ENCODE measurements at regions not wholly inside any gene's neighbourhood (a gene's known extent, or its start where the extent isn't known, plus 50 kb on each side); places are given as distances from the start of the nearest gene placed in this dataset.

DNA sequence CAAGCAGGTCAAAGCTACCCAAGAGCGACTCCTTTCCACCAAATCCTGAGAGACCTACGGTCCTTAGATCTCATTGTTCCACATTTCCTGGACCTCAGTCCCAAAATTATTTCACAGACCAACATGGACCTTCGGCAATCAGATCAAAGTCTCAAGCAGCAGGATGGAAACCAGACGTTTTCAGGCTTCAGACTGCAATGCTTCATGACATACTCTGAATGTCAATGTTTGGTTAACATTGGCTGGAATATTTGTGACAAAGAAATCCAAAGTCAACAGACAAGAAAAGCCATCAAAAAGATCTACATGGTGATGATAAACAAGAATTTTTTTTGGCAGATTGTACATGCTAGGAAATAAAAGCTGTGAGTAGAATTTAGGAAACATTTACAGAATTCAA lies 1057.3 kb downstream of the ADGRL2 start:
- H3K9me3 ChIP-seq, result peaks cover 0 to 4% (median 0%) of the 10 kb centered on the region in 11 donors
- TF ChIP-seq, protein P1, sequence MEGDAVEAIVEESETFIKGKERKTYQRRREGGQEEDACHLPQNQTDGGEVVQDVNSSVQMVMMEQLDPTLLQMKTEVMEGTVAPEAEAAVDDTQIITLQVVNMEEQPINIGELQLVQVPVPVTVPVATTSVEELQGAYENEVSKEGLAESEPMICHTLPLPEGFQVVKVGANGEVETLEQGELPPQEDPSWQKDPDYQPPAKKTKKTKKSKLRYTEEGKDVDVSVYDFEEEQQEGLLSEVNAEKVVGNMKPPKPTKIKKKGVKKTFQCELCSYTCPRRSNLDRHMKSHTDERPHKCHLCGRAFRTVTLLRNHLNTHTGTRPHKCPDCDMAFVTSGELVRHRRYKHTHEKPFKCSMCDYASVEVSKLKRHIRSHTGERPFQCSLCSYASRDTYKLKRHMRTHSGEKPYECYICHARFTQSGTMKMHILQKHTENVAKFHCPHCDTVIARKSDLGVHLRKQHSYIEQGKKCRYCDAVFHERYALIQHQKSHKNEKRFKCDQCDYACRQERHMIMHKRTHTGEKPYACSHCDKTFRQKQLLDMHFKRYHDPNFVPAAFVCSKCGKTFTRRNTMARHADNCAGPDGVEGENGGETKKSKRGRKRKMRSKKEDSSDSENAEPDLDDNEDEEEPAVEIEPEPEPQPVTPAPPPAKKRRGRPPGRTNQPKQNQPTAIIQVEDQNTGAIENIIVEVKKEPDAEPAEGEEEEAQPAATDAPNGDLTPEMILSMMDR (IDR thresholded peaks at IDR 0.05), result no peak
- H3K27me3 ChIP-seq, result no peaks in the 10 kb centered on the region
- no peak overlapping the region for H3K27ac ChIP-seq
- ATAC-seq (no peak), DNase-seq (no peak)
- H3K36me3 ChIP-seq, result no peaks in the 10 kb centered on the region
- peaks cover 0 to 4% (median 0%) of the 10 kb centered on the region in 9 donors for H3K4me1 ChIP-seq
- H3K4me3 ChIP-seq, result no peak overlapping the region
- 41 to 49% methylated on average over 4 of the region's 4 CpGs for WGBS, 2 donors
- intact Hi-C loops (cut with DNase I), result no loop called here

DNA sequence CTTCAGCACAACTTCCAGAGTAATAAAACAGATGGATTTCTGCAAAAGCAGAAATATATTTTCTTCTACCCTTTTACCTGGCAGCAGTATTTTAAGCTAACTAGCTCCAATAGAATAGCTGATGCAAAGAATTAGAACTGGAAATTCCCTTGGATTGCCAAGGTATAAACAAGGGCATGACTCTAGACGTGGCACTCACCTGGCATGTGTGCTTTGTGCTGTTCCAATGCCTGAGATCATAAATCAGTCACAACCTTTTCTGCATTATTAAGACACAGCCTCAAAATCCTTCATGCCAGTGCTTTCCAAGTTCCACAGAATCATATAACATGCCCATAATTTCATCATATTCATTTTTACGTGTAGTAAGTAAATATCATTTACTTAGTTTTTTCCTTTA lies 1048.7 kb downstream of the ADGRL2 start:
- ATAC-seq (no peak), DNase-seq (no peak)
- Histone ChIP-seq H3K36me3 (no peaks in the 10 kb centered on the region), H3K27ac (no peak overlapping the region), H3K9me3 (no peaks in the 10 kb centered on the region), H3K4me1 (no peaks in the 10 kb centered on the region), H3K4me3 (no peak overlapping the region), H3K27me3 (no peaks in the 10 kb centered on the region)
- TF ChIP-seq, protein P1 (IDR thresholded peaks at IDR 0.05), result no peak
- intact Hi-C loops (cut with DNase I), result no loop called here
- WGBS, 2 donors, result 89% methylated on average over 2 of the region's 2 CpGs

DNA sequence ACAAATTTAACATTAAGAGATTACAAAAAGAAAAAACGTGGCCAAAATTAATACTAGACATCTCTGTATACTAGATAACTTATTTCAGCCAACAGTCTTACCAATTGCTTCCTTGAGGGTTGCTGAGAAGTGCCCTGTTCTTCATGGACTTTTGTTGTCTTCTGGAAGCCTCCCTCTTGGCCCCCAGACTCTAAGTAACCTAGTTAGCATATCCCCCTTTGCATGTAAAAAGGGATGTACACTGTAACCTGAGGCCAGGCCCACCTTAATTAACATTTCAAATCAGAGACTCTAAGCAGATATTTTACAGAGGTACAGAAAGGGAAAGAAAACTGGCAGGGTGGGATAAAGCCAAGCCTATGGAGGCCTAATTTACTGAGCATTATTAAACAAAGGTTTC lies 1047.3 kb downstream of the ADGRL2 start:
- intact Hi-C loops (cut with DNase I), result no loop called here
- no peaks in the 10 kb centered on the region for H3K9me3 ChIP-seq
- ATAC-seq (no peak), DNase-seq (no peak)
- H3K27ac ChIP-seq, result no peak overlapping the region
- H3K27me3 ChIP-seq, result no peaks in the 10 kb centered on the region
- 70% methylated on average over 1 of the region's 1 CpG for WGBS, 2 donors
- TF ChIP-seq, protein P1 (IDR thresholded peaks at IDR 0.05), result no peak
- no peaks in the 10 kb centered on the region for H3K36me3 ChIP-seq
- H3K4me3 ChIP-seq, result no peak overlapping the region
- no peaks in the 10 kb centered on the region for H3K4me1 ChIP-seq

DNA sequence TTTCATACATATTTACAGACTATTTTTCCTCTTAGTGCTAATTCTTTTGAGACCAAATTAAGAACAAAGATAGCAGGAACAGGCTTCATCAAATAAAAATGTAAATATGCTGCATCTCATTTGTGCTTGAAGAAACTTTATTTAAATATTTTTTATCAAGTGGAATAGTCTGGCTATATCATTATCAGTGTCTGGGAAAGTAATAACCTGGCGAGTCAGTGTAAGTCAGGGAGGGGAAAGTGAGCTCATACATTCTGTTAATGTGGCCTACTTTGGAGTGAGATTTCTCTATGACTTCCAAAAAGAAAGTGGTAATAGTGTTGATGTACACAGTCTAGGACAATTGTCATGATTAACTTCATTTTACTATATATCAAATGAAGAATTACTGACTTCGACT lies 1045.1 kb downstream of the ADGRL2 start:
- ATAC-seq (no peak), DNase-seq (no peak)
- Histone ChIP-seq H3K9me3 (no peaks in the 10 kb centered on the region), H3K27ac (no peak overlapping the region), H3K27me3 (no peaks in the 10 kb centered on the region), H3K36me3 (no peaks in the 10 kb centered on the region), H3K4me3 (no peak overlapping the region), H3K4me1 (no peaks in the 10 kb centered on the region)
- WGBS, 2 donors, result 85 to 88% methylated on average over 2 of the region's 2 CpGs
- intact Hi-C loops (cut with DNase I), result no loop called here
- TF ChIP-seq, protein P1 (IDR thresholded peaks at IDR 0.05), result no peak
